Liver (tissue), 8 donors: ENCODE measurements at regions not wholly inside any gene's neighbourhood (a gene's known extent, or its start where the extent isn't known, plus 50 kb on each side); places are given as distances from the start of the nearest gene placed in this dataset.
"Not testable (repeated sequence)": the region's sequence is repeated elsewhere in the genome, so short reads cannot be mapped to it uniquely, and the experiment has no call there.

Experiments used
- DNase-seq: peaks from one replicate; pipeline ENCODE4 v3.0.0-alpha.2; 2017; ENCODE audit warnings: low spot score
- H3K27ac ChIP-seq, 2 donors: one replicate each; pipeline ENCODE4 v1.7.0; 2013; ENCODE audit warnings: inconsistent platforms in 2 of 2, low read length in 2 of 2, control low read depth in 1 of 2, low read depth in 1 of 2, mild to moderate bottlenecking in 1 of 2
- H3K27me3 ChIP-seq, 4 donors: one replicate each; pipeline versions ENCODE4 v1.6.1 to v1.7.0; 2013; ENCODE audit warnings: low read length in 3 of 4, inconsistent platforms in 1 of 4, mild to moderate bottlenecking in 1 of 4, moderate library complexity in 1 of 4; ENCODE audit not compliant: control insufficient read depth in 4 of 4, insufficient read depth in 4 of 4
- H3K36me3 ChIP-seq, 4 donors: one replicate each; pipeline versions ENCODE4 v1.6.1 to v1.7.0; 2013; ENCODE audit warnings: low read length in 3 of 4, mild to moderate bottlenecking in 3 of 4, low read depth in 1 of 4, moderate library complexity in 1 of 4; ENCODE audit not compliant: control insufficient read depth in 4 of 4, insufficient read depth in 3 of 4
- H3K4me1 ChIP-seq, 4 donors: one replicate each; pipeline versions ENCODE4 v1.6.1 to v1.7.0; 2013; ENCODE audit warnings: low read length in 3 of 4, mild to moderate bottlenecking in 3 of 4, moderate library complexity in 1 of 4; ENCODE audit not compliant: control insufficient read depth in 4 of 4, insufficient read depth in 4 of 4
- H3K4me3 ChIP-seq, 3 donors: one replicate each; pipeline versions ENCODE4 v1.6.1 to v1.7.0; 2013; ENCODE audit warnings: low read length in 3 of 3, control low read depth in 1 of 3, low read depth in 1 of 3, mild to moderate bottlenecking in 1 of 3
- H3K9ac ChIP-seq, 2 donors: one replicate each; pipeline ENCODE4 v1.7.0; 2013; ENCODE audit warnings: low read length in 2 of 2, mild to moderate bottlenecking in 2 of 2, moderate library complexity in 2 of 2, control low read depth in 1 of 2, low read depth in 1 of 2
- H3K9me3 ChIP-seq, 4 donors: one replicate each; pipeline versions ENCODE4 v1.6.1 to v1.7.0; 2013; ENCODE audit warnings: low read length in 3 of 4; ENCODE audit not compliant: control insufficient read depth in 4 of 4
- ATF3 ChIP-seq: IDR thresholded peaks from 2 replicates; pipeline ENCODE4 v1.6.1; 2016; ENCODE audit warnings: antibody characterized with exemption
- CTCF ChIP-seq: fragments of 150-350 bp; IDR thresholded peaks from 2 replicates; pipeline ENCODE4 v1.5.1; 2017; ENCODE audit warnings: improper control_type of control experiment, low read depth, low read length; ENCODE audit not compliant: missing input control
- RAD21 ChIP-seq, 2 donors: IDR thresholded peaks; 2 replicates each; pipeline ENCODE4 v1.6.1; 2016; ENCODE audit warnings: antibody characterized with exemption in 2 of 2, mild to moderate bottlenecking in 2 of 2
- REST ChIP-seq: IDR thresholded peaks from 2 replicates; pipeline ENCODE4 v1.6.1; 2016; ENCODE audit warnings: antibody characterized with exemption, mild to moderate bottlenecking
- YY1 ChIP-seq: IDR thresholded peaks from 2 replicates; pipeline ENCODE4 v1.6.1; 2016; ENCODE audit warnings: antibody characterized with exemption, mild to moderate bottlenecking
- WGBS: extraction: QIAGEN DNeasy Blood & Tissue Kit; methylation state at CpG from one replicate; pipeline ENCODE4 v1.1.7; 2013; 5-methylcytosine and 5-hydroxymethylcytosine counted together
- donor health status: healthy.
- donor health status: healthy.
- donor health status: healthy.
- donor health status: healthy.
- donor health status: healthy.

GRCh38 chr18:60245096-60245495 lies 127.5 kb downstream of the MC4R start:
- Histone ChIP-seq H3K9me3 (no peaks in the 10 kb centered on the region), H3K4me3 (no peak overlapping the region), H3K27me3 (no peaks in the 10 kb centered on the region), H3K4me1 (no peaks in the 10 kb centered on the region), H3K9ac (no peak overlapping the region), H3K36me3 (no peaks in the 10 kb centered on the region), H3K27ac (no peak overlapping the region)
- WGBS, result 84% methylated on average over 5 of the region's 5 CpGs
- TF ChIP-seq ATF3, result no peak
- no peak for TF ChIP-seq YY1
- TF ChIP-seq RAD21 (IDR thresholded peaks at IDR 0.05), result no peak
- TF ChIP-seq CTCF, result no peak
- DNase-seq, result no peak

- not testable (repeated sequence) for DNase-seq
Measured at GRCh38 chr18:60239024-60239710, 133.4 kb downstream of the MC4R start.

GRCh38 chr18:60235164-60235563 lies 137.4 kb downstream of the MC4R start:
- Histone ChIP-seq H3K27me3 (no peaks in the 10 kb centered on the region), H3K36me3 (no peaks in the 10 kb centered on the region), H3K9ac (no peak overlapping the region), H3K4me1 (no peaks in the 10 kb centered on the region), H3K9me3 (no peaks in the 10 kb centered on the region), H3K4me3 (no peak overlapping the region), H3K27ac (no peak overlapping the region)
- DNase-seq, result no peak
- 60% methylated on average over 3 of the region's 3 CpGs for WGBS
- TF ChIP-seq REST (no peak), ATF3 (no peak)

More at GRCh38 chr18:60239024-60239710, 133.4 kb downstream of the MC4R start:
- not testable (repeated sequence) for H3K9me3 ChIP-seq, H3K4me1 ChIP-seq, H3K9ac ChIP-seq, H3K27ac ChIP-seq, H3K27me3 ChIP-seq, H3K4me3 ChIP-seq, H3K36me3 ChIP-seq
- WGBS, result 83% methylated on average over 4 of the region's 4 CpGs
